Hepatocyte (in vitro differentiated cells): ENCODE measurements at regions not wholly inside any gene's neighbourhood (a gene's known extent, or its start where the extent isn't known, plus 50 kb on each side); places are given as distances from the start of the nearest gene placed in this dataset.

Experiments used
- DNase-seq: peaks from one replicate; pipeline ENCODE4 v3.0.0-alpha.2; 2016; ENCODE audit warnings: low spot score
- H2AFZ ChIP-seq: fragments of 200-600 bp; sonication (generic); 2 replicates; pipeline ENCODE4 v1.6.0; 2016; ENCODE audit warnings: antibody characterized with exemption, mild to moderate bottlenecking
- H3K27ac ChIP-seq: fragments of 200-600 bp; sonication (generic); 2 replicates; pipeline ENCODE4 v1.5.1; 2016; ENCODE audit warnings: mild to moderate bottlenecking
- H3K27me3 ChIP-seq: fragments of 200-600 bp; sonication (generic); 2 replicates; pipeline ENCODE4 v1.6.1; 2016
- H3K36me3 ChIP-seq: fragments of 200-600 bp; sonication (generic); replicated peaks from 2 replicates; pipeline ENCODE4 v1.5.1; 2016; ENCODE audit warnings: low read depth; ENCODE audit not compliant: insufficient read depth
- H3K4me1 ChIP-seq: fragments of 200-600 bp; sonication (generic); 2 replicates; pipeline ENCODE4 v1.5.1; 2016; ENCODE audit warnings: mild to moderate bottlenecking, moderate library complexity; ENCODE audit not compliant: insufficient read depth
- H3K4me2 ChIP-seq: fragments of 200-600 bp; sonication (generic); 2 replicates; pipeline ENCODE4 v1.6.0; 2016
- H3K4me3 ChIP-seq: fragments of 200-600 bp; sonication (generic); 2 replicates; pipeline ENCODE4 v1.5.1; 2016; ENCODE audit warnings: mild to moderate bottlenecking
- H3K79me2 ChIP-seq: fragments of 200-600 bp; sonication (generic); 2 replicates; pipeline ENCODE4 v1.6.0; 2017; ENCODE audit warnings: mild to moderate bottlenecking
- H3K9me2 ChIP-seq: fragments of 200-600 bp; sonication (generic); replicated peaks from 2 replicates; pipeline ENCODE4 v1.6.0; 2017; ENCODE audit warnings: mild to moderate bottlenecking; ENCODE audit not compliant: insufficient read depth
- H3K9me3 ChIP-seq: fragments of 200-600 bp; sonication (generic); 2 replicates; pipeline ENCODE4 v1.5.1; 2016; ENCODE audit warnings: low read depth, mild to moderate bottlenecking
- H4K20me1 ChIP-seq: fragments of 200-600 bp; sonication (generic); 2 replicates; pipeline ENCODE4 v1.6.0; 2016; ENCODE audit warnings: mild to moderate bottlenecking; ENCODE audit not compliant: insufficient read depth, poor library complexity, severe bottlenecking
- EZH2 ChIP-seq: fragments of 200-600 bp; sonication (generic); IDR thresholded peaks from 2 replicates; pipeline ENCODE4 v1.6.1; 2016; ENCODE audit warnings: antibody characterized with exemption, mild to moderate bottlenecking, borderline replicate concordance
- EZH2phosphoT487 ChIP-seq: fragments of 200-600 bp; sonication (generic); IDR thresholded peaks from one replicate; pipeline ENCODE4 v1.6.1; 2018; ENCODE audit warnings: antibody characterized with exemption, mild to moderate bottlenecking, low read depth, moderate library complexity; ENCODE audit not compliant: unreplicated experiment, severe bottlenecking
- WGBS: methylation state at CpG from one replicate; pipeline ENCODE4 v1.1.6; 2016; ENCODE audit warnings: low lambda C conversion rate; ENCODE audit errors: missing lambda C conversion rate; 5-methylcytosine and 5-hydroxymethylcytosine counted together
- TF ChIP-seq, protein P1 (sequence below): fragments of 200-600 bp; sonication (generic); IDR thresholded peaks from 2 replicates; pipeline ENCODE4 v1.5.1; 2016; ENCODE audit warnings: antibody characterized with exemption, mild to moderate bottlenecking; ENCODE audit not compliant: poor library complexity

DNA sequence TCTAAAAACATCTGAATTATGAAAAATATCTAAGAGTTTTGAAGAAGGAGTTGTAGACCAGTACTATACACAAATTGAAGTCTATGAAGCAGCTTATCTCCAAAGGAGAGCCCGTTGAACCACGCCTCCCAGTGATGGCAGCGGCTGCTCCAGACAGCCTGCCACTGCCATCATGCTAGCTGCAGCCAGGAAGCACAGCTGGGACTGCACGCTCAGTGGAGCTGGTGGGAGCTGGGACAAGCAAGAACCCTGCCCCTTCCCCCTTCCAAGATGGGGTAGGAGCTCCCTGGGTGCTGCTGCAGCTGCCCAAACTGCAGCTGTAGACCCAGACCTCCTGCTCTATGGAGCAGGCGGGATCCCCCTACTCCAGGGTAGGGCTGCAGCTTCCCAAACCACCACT is 124.7 kb upstream of the SPATS2L start:
- H3K27ac ChIP-seq = no peak overlapping the region
- no peak for TF ChIP-seq EZH2
- TF ChIP-seq, protein P1, sequence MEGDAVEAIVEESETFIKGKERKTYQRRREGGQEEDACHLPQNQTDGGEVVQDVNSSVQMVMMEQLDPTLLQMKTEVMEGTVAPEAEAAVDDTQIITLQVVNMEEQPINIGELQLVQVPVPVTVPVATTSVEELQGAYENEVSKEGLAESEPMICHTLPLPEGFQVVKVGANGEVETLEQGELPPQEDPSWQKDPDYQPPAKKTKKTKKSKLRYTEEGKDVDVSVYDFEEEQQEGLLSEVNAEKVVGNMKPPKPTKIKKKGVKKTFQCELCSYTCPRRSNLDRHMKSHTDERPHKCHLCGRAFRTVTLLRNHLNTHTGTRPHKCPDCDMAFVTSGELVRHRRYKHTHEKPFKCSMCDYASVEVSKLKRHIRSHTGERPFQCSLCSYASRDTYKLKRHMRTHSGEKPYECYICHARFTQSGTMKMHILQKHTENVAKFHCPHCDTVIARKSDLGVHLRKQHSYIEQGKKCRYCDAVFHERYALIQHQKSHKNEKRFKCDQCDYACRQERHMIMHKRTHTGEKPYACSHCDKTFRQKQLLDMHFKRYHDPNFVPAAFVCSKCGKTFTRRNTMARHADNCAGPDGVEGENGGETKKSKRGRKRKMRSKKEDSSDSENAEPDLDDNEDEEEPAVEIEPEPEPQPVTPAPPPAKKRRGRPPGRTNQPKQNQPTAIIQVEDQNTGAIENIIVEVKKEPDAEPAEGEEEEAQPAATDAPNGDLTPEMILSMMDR = no peak
- no peak for TF ChIP-seq EZH2phosphoT487
- no peaks in the 10 kb centered on the region for H3K9me2 ChIP-seq
- DNase-seq = no peak
- no peaks in the 10 kb centered on the region for H3K79me2 ChIP-seq
- no peaks in the 10 kb centered on the region for H3K9me3 ChIP-seq
- no peaks in the 10 kb centered on the region for H3K36me3 ChIP-seq
- H3K4me1 ChIP-seq = peaks cover 3% of the 10 kb centered on the region
- WGBS = 90% methylated on average over 5 of the region's 5 CpGs
- H3K27me3 ChIP-seq = no peaks in the 10 kb centered on the region
- H4K20me1 ChIP-seq = no peaks in the 10 kb centered on the region
- no peak overlapping the region for H3K4me2 ChIP-seq
- H3K4me3 ChIP-seq = no peak overlapping the region
- H2AFZ ChIP-seq = no peak overlapping the region

DNA sequence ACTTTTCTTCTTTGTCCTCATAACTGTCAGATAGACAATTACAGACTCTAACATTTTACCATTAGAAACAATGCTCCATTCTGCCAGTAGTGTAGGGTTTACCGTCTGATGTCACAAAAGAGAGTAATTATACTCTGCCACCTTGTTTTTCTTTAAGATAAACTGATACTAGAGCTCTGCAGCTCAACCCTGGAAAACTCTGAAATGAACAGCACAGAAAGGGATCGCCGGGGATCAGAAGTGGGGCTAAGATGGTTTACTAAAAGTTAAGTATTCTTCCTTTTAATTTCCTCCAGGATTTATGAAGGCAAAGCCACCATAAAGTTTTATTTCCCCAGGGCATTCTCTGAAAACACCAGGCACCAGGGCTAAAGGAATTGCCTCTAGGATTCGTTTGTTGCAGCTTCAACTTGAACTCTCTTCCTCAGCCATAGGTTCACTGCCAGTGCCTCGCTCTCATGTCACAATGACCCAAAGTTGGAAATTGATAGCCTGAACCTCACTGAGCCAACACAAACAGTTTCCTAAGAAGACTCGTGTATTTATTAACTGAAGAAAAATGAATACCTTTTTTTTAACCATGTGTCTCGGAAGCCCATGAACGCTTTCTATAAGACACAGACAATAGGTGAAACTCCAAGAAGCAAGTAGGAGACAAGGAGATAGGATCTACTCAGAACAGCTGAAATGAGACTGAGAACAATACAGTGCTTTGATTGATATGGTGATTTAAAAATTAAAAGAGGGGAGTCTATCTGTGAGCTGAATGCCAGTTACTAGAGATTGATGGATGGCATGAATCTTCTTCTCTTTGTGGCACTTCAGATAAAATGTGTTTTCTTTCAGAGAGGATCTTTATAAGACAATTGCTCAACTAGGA is 121.5 kb upstream of the SPATS2L start:
- no peaks in the 10 kb centered on the region for H3K27me3 ChIP-seq
- peak overlapping the region; percentile 59 for H3K4me2 ChIP-seq
- no peaks in the 10 kb centered on the region for H4K20me1 ChIP-seq
- H3K36me3 ChIP-seq = no peaks in the 10 kb centered on the region
- no peaks in the 10 kb centered on the region for H3K9me3 ChIP-seq
- H3K79me2 ChIP-seq = no peaks in the 10 kb centered on the region
- DNase-seq = no peak
- H3K9me2 ChIP-seq = no peaks in the 10 kb centered on the region
- peaks cover 3% of the 10 kb centered on the region for H3K4me1 ChIP-seq
- no peak overlapping the region for H3K4me3 ChIP-seq
- H3K27ac ChIP-seq = peak overlapping the region; percentile 10
- TF ChIP-seq, protein P1 = no peak
- TF ChIP-seq EZH2phosphoT487 = no peak
- TF ChIP-seq EZH2 = no peak
- H2AFZ ChIP-seq = peak overlapping the region; percentile 36
- WGBS = 56% methylated on average over 8 of the region's 8 CpGs

DNA sequence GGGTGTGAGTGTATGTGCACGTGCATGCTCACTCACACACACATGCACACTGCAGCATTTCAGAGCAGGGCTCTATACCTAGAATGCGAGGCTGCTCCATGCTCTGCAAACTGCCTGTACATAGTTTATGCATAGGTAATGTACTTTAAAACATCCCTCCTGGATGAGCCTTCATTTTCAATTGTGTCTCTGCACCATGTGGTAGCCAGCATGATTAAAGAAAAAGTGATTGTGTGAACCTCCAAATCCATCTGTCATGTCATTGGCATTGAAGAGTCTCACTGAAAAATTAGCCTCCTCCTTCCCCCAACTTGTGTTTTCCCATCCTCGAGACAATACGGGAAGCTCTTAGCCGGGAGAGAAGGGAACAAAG is 120.9 kb upstream of the SPATS2L start:
- no peak for DNase-seq
- Histone ChIP-seq H3K4me3 (no peak overlapping the region), H3K36me3 (no peaks in the 10 kb centered on the region), H2AFZ (peak overlapping the region; percentile 36), H3K9me2 (no peaks in the 10 kb centered on the region), H3K27ac (no peak overlapping the region), H3K79me2 (no peaks in the 10 kb centered on the region), H3K9me3 (no peaks in the 10 kb centered on the region), H3K27me3 (no peaks in the 10 kb centered on the region), H3K4me1 (peaks cover 3% of the 10 kb centered on the region), H4K20me1 (no peaks in the 10 kb centered on the region), H3K4me2 (peak overlapping the region; percentile 59)
- 56% methylated on average over 5 of the region's 5 CpGs for whole genome bisulfite sequencing
- no peak for TF ChIP-seq EZH2phosphoT487
- no peak for TF ChIP-seq EZH2
- TF ChIP-seq, protein P1 = no peak
